Medulla oblongata (tissue), 1 donor: ENCODE measurements at regions not wholly inside any gene's neighbourhood (a gene's known extent, or its start where the extent isn't known, plus 50 kb on each side); places are given as distances from the start of the nearest gene placed in this dataset.

Experiments
- DNase-seq: peaks from one replicate; pipeline ENCODE4 v3.0.0-alpha.2; 2015; ENCODE audit errors: extremely low spot score

DNA sequence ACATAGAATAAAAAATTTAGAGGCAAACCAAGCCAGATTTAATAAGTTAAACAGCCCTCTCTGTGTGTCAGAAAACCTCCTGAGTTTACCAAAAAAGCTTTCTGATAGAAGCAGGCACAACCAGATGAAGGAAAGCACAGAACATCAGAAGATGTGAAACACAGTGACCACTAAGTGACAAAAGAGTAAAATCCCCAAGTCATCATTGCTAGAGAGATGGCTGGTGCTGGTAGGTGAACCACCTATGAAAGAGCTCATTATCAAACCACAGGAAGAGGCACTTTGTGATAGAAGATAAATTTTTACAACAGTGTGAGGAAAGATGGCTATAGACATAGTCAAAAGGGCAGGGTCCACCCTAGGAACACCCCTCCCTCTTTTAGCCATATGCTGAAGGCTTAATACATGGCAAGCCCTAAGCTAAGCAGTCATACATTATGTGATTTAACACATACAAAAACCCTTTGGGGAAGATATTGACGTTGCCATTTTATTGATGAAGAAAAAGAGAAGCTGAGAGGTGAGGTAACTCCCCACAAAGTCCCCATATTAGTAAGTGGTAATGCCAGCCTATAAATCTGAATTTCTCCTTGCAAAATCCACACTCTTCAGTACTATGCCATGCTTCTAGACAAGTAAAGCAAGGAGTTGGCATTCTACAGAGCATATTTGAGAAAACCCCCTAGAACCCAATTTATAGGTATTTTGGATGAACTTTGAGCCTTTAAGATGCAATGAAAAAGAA is 449.9 kb downstream of the LRIG3 start:
- no peak for DNase-seq

DNA sequence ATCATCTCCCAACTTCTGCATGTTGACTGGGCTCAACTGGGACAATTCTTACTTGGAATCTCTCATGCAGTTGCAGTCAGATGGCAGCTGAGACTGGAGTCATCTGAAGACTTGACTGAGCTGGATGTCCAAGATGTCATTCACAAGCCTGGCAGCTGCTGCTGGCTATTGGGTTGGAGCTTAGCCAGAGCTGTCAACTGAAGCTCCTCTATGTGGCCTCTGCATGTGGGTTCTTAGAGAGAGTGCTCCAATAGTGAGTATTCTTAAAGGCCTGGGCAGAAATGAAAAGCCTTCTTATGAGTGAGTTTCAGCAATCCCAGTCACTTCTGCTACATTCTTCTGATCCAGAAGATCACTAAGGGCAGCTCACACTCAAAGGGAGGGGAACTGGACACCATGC is 440.9 kb downstream of the LRIG3 start:
- no peak for DNase-seq

DNA sequence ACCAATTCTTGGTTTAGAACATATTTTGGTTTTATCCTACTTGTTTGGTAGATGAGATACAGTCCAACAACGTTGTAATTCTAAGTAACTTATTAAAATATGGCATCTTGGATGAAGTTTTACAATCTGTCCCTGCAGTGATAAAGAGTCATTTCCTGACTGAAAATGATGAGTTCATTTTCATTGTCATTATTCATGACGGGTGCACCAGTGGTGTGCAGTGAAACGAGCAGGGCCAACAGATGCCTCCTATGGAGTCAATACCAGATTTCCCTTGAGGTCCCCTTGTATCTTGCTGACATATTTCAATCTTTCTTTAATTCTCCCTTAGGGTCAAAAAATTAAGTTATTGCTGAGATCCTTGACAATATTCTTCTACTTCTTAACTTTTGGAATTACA is 438.5 kb downstream of the LRIG3 start:
- DNase-seq = no peak

DNA sequence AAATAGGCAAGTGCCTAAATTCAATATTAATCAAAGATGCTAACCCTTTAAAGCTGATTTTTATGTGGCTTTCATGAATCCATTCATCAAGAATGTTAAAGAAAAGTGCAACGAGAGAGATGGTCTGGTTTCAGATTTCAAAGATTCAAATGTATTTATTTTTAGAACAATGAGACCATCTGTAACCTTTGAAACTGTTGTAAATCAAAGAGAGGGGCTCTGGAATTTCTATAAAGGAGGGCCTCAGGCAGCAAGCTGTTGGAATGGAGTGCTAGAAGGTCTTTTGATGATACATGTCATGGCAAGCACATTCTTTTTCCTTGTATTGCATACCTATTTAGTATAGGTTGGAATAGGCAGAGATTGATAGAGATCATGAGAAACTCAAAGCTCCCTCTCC is 433.0 kb downstream of the LRIG3 start:
- no peak for DNase-seq

DNA sequence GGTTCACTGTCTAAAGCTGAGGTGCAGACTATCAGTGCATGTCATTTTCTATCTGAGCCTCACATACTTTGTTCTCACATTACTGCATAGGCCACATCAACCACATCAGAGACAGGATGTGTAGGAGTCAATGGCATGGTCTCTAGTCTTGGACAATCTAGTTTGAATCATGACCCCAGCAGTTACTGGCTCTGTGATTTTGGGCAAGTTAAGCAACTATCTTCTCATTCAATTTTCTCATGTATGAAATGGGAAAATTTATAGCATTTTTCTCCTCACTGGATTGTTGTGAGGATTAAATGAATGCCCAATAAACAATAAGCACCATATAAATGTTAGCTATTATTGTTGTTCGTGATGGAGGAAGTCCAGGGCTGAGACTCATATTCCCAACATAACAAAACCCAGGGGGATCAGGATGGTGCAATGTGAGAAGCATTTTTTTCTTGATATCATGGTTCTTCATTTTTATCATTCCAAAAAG is 432.6 kb downstream of the LRIG3 start:
- DNase-seq = no peak

DNA sequence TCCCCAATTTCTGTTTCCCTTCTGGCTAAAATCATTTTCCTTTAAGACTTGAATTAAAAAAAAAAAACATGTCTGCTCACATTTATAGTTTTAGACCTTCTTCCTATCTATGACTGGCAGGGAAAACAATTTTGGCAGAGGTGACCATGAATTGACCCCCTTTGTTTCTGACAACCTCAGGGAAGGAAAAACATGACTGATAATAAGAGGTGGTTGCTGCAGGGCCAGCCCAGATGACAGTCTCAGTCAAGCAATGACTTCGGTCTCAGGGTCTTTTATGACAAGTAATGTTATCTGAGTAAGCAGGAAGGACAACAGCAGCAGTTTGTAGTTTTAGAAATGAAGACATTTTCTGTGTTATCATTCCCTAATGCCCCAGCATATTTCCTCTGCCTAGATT is 430.9 kb downstream of the LRIG3 start:
- no peak for DNase-seq

DNA sequence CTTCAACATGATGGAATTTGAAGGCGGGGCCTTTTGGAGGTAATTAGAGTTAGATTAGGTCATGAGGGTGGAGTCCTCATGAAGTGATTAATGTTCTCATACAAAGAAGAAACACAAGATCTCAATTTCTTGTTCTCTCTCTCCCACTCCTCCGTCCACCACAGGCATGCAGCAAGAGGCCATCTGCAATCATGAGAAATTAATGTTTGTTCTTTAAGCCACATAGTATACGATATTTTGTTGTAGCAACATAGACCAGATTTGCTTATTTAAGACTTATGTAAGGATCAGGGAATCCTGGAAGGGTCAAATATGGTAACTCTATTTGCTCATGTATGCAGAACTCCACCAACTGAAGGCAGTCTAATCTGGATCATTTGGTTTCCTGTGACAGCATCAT is 429.0 kb downstream of the LRIG3 start:
- DNase-seq = no peak

DNA sequence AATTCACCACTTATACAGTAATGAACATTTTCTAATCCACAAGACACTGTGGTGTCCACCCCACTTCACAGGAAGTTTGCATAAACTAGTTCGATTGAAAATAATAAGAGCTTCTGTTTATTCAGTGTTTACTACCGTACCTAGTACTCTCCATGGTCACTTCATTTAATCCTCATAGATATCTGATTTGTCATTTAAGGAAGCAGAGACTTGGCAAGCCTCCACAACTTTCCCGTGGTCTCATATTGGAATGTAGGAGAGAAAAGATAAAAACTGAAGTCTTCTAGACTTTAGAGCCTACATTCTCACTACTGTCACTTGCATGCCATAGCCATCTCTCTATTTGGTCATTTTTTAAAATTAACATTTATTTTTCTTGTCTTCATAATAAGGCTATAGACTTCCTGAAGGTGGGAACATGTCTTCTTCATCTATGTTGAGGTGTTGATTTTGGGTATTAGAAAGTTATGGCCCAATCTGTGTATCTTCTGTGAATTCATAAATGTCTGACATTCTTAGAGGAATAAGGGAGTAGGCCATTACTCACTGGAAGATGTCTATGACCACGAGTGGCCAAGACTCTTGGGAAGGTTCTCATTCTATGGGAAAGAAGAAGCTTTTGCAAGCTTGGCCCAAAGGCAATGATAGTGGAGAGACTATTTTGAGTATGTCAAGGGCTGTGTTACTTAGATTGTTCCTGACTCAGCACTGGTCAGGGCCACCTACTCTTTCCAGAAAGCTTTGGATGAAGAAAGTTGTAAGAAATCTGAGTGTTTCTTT is 423.7 kb downstream of the LRIG3 start:
- DNase-seq = no peak

DNA sequence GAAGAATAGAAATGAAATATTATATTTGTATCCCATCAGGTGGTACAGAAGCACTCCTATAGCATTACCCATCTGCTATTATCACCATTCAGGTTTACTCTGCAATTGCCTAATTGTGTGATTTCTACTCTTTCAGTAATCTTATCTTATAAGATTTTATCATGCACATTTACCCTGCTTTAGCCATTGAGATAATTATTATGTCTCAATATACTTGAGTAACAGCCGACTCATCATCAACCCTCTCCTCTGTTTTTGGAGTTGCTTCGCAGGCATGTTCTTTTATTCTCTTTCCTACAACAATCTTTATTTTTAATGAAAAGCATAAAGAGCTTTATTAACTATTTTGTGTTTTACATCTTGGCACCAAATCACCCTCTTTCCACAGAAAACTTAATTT is 419.9 kb downstream of the LRIG3 start:
- no peak for DNase-seq

DNA sequence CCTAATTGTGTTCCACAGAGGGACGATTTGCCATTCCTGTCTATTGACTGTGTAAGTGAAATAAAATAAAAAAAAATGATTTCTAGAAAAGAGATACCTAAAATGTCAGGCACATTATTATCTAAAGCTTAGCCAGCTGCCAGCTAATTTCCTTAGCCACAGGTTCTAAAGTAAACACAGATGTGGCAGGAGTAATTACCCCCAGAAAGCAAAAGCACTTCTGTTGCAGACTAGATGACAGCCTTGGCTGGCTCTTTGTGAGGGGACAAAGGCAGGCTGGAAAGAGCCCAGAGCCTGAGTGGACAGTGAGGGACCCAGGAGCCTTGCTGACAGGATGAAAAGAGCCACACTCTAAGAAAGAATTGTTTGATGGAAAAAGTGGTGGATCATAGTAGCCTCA is 418.1 kb downstream of the LRIG3 start:
- DNase-seq = peak; percentile 47

DNA sequence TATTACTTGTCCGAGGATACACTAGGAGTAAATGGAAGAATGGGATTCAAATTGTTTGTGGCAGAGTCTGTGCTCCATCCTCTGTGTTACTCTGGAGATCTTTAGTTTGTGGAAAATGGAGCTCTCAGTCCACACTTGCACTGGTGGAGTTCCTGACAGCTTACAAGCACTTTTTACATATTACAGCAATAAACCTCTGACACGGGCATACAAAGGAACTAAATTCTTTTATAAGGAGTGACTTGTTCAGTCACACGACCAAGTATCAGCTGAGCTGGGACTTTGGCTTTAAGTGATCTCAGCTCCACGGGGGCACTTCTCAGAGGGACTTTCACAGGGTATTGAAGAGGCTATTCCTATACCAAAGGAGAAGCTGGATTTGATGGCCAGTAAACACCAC is 417.5 kb downstream of the LRIG3 start:
- peak; percentile 8 for DNase-seq

DNA sequence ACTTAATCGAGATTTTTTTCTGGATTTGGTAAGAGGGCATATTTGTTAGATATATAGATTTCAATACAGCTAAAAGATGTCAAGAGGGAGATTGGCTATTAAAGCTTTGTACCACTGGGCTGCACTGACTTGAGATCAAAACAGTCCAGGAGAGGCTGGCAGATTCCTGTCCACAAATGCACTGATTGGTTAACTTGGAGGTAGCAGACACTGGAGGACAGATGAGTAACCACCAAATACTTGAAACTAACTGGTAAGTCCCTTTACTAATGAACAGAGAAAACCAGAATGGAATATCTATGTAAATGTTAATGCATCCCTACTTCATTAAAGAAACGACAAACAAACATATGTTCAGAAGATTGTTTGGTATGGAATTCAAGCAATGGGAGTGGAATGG is 416.6 kb downstream of the LRIG3 start:
- no peak for DNase-seq

DNA sequence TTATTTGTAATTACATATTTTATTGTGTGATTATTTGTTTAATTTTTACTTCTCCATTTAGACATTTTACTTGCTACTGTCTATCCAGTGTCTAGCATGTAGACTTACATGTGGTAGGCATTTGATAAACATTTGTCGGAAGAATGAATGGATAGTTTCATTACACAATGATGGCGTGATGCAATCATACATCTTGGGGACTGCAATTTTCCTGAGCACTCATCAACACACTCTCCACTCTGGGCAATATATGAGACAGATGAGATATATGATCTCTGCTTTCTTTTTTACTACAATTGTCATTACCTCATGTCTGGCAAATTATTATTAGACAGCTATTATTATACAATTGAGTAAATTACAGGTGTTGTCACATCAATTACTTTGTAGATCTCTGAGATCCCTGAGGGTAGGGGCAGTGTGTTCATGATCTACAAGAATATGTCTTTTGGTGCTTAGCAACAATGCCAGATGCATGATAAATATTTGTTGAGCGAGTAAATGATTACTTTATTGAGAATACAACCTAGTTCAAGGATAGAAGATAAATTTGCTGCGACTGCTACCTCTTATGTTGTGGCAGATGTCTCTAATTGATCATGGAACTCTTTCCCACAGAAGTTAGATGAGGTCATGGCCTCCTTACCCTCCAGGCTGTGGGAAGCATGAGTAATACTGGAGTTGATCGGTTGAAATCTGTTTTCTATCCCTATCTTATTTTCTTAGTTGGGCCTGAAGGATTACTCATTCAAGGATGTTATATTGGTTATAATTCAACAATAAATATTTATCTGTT is 416.0 kb downstream of the LRIG3 start:
- no peak for DNase-seq

DNA sequence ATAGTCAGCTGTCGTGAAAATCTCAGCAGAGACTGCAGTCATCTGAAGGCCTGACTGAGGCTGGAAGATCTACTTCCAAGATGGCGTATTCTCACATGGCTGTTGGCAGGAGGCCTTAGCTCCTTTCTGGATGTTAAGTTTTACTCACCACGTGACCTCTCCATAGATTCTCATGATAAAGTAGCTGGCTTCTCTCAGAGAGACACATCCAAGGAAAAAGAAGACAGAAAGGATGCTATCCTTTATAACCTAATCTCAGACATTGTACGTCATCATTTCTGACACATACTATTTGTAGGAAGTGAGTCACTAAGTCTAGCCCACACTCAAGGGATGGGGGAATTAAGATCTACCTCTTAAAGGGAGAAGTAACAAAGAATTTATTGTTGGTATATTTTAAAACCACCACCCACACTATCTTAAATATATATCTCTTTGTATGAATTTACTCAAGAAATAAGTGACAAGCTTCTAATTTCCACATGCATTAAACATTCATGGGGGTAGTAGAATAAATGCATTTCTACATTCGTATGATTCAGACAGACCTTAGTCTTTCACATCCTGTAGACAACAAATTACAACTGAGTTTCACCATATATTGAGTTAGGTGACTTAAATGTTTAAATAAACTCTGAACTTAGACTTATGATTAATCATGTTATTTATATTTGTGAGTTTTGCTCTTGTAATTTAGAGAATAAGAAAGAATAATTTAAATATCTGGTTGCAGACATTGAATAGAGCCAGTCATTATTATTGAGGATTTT is 411.0 kb downstream of the LRIG3 start:
- no peak for DNase-seq

DNA sequence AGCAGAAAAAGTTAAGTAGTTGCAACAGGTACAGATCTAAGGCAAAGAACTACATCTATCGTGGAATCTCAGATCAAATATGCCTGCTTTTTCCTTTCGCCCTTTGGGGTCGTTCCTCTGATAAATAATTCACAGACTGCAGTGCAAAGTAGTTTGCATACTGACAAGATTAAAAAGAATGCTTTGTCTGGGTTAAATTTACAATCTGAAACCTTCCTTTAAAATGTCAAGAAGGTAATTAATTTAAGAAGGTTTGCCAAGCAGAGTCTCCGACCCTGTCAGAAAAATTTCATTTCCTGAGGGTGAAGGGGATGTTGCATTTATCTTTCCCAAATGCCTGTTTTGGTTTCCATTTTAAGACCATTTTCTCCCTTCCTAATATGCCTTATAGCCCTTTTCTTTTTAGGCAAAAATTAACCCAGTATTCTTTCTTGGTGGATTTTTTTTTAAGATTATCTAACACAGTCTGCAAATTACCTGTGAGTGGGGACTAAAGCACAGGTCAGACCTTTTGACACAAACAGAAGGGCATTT is 406.9 kb downstream of the LRIG3 start:
- DNase-seq = no peak

DNA sequence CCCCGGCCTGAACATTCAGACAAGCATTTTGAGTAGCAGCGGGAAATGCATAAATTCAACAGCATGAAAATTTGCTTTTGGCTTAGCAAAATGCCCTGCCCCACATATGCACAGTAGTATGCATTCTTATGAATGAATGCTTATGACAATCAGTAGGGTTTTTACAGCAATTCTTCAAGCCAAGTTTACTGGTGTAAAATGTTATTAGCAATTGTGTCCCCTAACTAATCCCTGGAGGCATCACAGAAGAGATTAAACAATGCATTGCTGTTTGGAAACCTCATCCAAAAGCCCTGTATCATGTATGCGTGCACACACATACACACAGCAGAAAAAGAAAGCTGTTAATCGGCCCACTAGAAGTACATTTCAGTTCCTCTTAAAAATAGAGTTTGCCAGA is 406.5 kb downstream of the LRIG3 start:
- no peak for DNase-seq

DNA sequence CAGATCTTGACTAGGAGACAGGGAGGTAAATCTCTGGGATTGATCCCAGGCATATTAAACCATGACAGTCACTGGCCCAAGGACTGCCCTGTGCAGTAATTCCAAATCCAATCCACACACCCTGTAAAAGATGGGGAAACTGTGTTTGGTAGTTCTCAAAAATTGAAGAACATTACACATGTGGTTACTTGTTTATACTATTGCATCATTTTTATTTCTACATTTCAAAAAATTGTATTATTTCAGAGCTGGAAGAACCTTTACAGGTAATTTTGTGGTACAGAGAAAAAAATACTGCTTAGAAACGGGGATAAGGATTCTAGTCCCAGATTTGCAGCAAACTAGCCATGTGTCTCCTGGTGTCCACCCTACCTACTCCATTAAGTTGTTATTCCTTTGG is 400.5 kb downstream of the LRIG3 start:
- no peak for DNase-seq

DNA sequence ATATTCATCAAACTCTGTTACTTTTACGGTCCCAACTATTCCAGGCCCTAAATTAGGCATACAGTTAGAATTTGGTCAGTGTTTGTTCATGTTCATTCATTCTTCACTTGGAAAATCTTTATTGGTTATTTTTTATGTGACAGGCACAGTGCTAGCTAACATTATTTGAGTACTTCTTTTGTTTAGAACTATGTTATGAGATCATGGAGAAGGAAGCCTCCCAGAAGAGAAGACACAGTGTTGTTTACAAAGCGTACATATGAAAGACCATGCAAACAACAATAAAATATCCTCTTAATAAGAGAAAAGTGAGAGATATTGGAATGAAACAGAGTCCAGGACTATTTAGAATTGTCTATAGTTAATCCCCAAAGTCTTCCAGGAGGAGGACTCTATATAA is 399.2 kb downstream of the LRIG3 start:
- no peak for DNase-seq

DNA sequence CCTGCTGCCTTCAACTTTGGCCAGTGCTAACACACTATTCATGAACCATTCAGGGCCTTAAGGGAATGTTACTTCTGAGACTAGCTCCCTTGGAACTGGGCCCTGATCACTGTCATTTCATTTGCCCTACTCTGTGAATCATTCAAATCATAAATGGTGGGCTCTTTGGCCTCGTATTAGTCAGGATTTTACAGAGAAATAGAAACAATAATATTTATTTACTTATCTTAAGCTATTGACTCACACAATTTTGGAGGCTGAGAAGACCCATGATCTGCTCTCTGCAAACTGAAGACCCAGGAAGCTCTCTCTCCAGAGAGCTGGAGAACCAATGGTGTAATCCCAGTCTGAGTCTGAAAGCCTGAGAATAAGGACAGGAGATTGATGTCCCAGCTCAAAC is 398.5 kb downstream of the LRIG3 start:
- no peak for DNase-seq

DNA sequence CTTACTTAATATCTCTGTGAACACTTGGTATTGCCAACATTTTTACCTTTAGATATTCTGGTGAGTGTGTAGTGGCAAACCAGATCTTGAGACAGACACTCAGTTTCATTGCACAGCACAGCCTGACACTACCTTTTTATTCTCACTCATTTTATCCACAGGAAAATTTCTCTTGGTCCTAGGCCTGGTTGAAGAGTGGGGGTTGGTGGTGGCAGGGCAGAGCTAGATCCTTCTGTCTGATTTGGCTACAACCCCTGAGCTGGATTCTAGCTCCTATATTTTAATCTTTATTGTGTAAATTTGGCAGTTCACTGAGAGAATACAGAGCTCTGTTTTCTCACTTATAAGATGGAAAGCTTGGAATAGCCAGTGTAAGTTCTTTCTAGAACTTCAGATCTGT is 396.9 kb downstream of the LRIG3 start:
- DNase-seq = no peak

DNA sequence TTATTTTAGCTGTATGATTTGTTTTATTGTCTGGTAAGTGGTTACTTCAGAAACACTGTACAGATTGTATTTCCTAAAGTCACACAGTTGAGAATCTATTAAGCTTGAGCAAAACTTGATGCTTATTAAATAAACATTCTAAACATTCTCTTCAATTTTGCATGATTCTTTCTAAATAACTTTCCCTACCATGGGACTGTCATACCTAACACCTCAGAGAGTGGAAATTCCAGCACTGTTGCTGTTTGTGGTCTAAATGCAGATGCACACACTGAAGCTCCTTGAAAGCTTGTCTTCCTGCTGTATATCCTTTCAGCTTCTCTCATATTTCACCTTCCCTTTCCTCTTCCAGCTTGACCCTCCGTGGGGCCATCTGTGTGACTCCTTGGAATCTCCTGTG is 392.0 kb downstream of the LRIG3 start:
- no peak for DNase-seq
